NCI-H69 (cell line): ENCODE measurements at regions not wholly inside any gene's neighbourhood (a gene's known extent, or its start where the extent isn't known, plus 50 kb on each side); places are given as distances from the start of the nearest gene placed in this dataset.

Experiments
- DNase-seq: peaks from one replicate; lab custom pipeline; 2025; lab: John Stamatoyannopoulos, UW

GRCh38 chr14:61948376-61948775 lies 186.2 kb downstream of the SNAPC1 start:
- DNase-seq, result no peak

- peak; percentile 71 for DNase-seq
Measured at GRCh38 chr14:61950340-61950739, 188.1 kb downstream of the SNAPC1 start.

GRCh38 chr14:61953602-61954001 lies 191.4 kb downstream of the SNAPC1 start:
- DNase-seq, result no peak

GRCh38 chr14:61954306-61954705 lies 192.1 kb downstream of the SNAPC1 start:
- DNase-seq, result peak; percentile 19

GRCh38 chr14:61956517-61956916 lies 194.3 kb downstream of the SNAPC1 start:
- DNase-seq, result no peak

GRCh38 chr14:61959348-61959747 lies 197.1 kb downstream of the SNAPC1 start:
- DNase-seq, result no peak

GRCh38 chr14:61961369-61961768 lies 199.1 kb downstream of the SNAPC1 start:
- DNase-seq, result no peak

- DNase-seq, result no peak
Measured at GRCh38 chr14:61963926-61964325, 201.7 kb downstream of the SNAPC1 start.

- no peak for DNase-seq
Measured at GRCh38 chr14:61965030-61965745, 203.0 kb downstream of the SNAPC1 start.

GRCh38 chr14:61968207-61968606 lies 206.0 kb downstream of the SNAPC1 start:
- DNase-seq, result no peak

GRCh38 chr14:61972711-61973110 lies 210.5 kb downstream of the SNAPC1 start:
- no peak for DNase-seq

- no peak for DNase-seq
Measured at GRCh38 chr14:61973981-61974380, 211.8 kb downstream of the SNAPC1 start.

- DNase-seq, result no peak
Measured at GRCh38 chr14:61977217-61977616, 215.0 kb downstream of the SNAPC1 start.

GRCh38 chr14:61988240-61988639 lies 226.0 kb downstream of the SNAPC1 start:
- DNase-seq, result no peak

GRCh38 chr14:61992139-61992538 lies 229.9 kb downstream of the SNAPC1 start:
- peak; percentile 65 for DNase-seq

- DNase-seq, result no peak
Measured at GRCh38 chr14:61992926-61993325, 230.7 kb downstream of the SNAPC1 start.

GRCh38 chr14:61994589-61994988 lies 232.4 kb downstream of the SNAPC1 start:
- DNase-seq, result no peak

- DNase-seq, result no peak
Measured at GRCh38 chr14:61996753-61997152, 234.5 kb downstream of the SNAPC1 start.

GRCh38 chr14:61997161-61997560 lies 234.9 kb downstream of the SNAPC1 start:
- DNase-seq, result no peak

GRCh38 chr14:62001963-62002362 lies 239.7 kb downstream of the SNAPC1 start:
- no peak for DNase-seq

- peak; percentile 34 for DNase-seq
Measured at GRCh38 chr14:62002642-62003041, 240.4 kb downstream of the SNAPC1 start.

- DNase-seq, result no peak
Measured at GRCh38 chr14:62003701-62004100, 241.5 kb downstream of the SNAPC1 start.

- DNase-seq, result peak; percentile 57
Measured at GRCh38 chr14:62006116-62006731, 244.0 kb downstream of the SNAPC1 start.

GRCh38 chr14:62015243-62015642 lies 253.0 kb downstream of the SNAPC1 start:
- DNase-seq, result no peak
